ENCODE measurements at regions not wholly inside any gene's neighbourhood (a gene's known extent, or its start where the extent isn't known, plus 50 kb on each side); places are given as distances from the start of the nearest gene placed in this dataset.

GRCh38 chr5:20340126-20340525 is 352.1 kb upstream of the CDH18 start:
- Histone ChIP-seq H3K27ac (ENCODE audit: low read depth, low read length) (no peak overlapping the region), H3K4me3 (ENCODE audit: low read depth, low read length) (no peak overlapping the region), H3K9me3 (ENCODE audit: control insufficient read depth, insufficient read depth, low read length) (no peaks in the 10 kb centered on the region), H3K27me3 (ENCODE audit: control insufficient read depth, insufficient read depth, low read length) (no peaks in the 10 kb centered on the region)
- ChIA-PET CTCF (no interaction called here), POLR2A (no interaction called here)
- TF ChIP-seq CTCF (IDR thresholded peaks at IDR 0.05; ENCODE audit: low read depth, low read length) = no peak
- DNase-seq (ENCODE audit: low read depth, low spot score) = no peak

- no peak overlapping the region for H3K27ac ChIP-seq (ENCODE audit: low read depth, low read length)
- CTCF ChIA-PET = interaction anchor here (0.6 kb wide), 1 partner anchor 158 kb away, joined by 3 read pairs; no protein-coding TSS in a partner anchor
- H3K4me3 ChIP-seq (ENCODE audit: low read depth, low read length) = no peak overlapping the region
- DNase-seq (ENCODE audit: low read depth, low spot score) = no peak
- peak; percentile 19; the same call in 1 of the 2 replicates for TF ChIP-seq CTCF (IDR thresholded peaks at IDR 0.05; ENCODE audit: low read depth, low read length)
- POLR2A ChIA-PET = interaction anchor here (0.6 kb wide), 1 partner anchor 47 kb away, joined by 4 read pairs; no protein-coding TSS in a partner anchor
- no peaks in the 10 kb centered on the region for H3K9me3 ChIP-seq (ENCODE audit: control insufficient read depth, insufficient read depth, low read length)
- no peaks in the 10 kb centered on the region for H3K27me3 ChIP-seq (ENCODE audit: control insufficient read depth, insufficient read depth, low read length)
Measured at GRCh38 chr5:20335978-20336377, 348.0 kb upstream of the CDH18 start.

GRCh38 chr5:20331826-20332225 is 343.8 kb upstream of the CDH18 start:
- no peak for TF ChIP-seq CTCF (IDR thresholded peaks at IDR 0.05; ENCODE audit: low read depth, low read length)
- Histone ChIP-seq H3K9me3 (ENCODE audit: control insufficient read depth, insufficient read depth, low read length) (no peaks in the 10 kb centered on the region), H3K27me3 (ENCODE audit: control insufficient read depth, insufficient read depth, low read length) (no peaks in the 10 kb centered on the region), H3K27ac (ENCODE audit: low read depth, low read length) (no peak overlapping the region), H3K4me3 (ENCODE audit: low read depth, low read length) (no peak overlapping the region)
- CTCF ChIA-PET = no interaction called here
- POLR2A ChIA-PET = no interaction called here
- DNase-seq (ENCODE audit: low read depth, low spot score) = no peak

- no peaks in the 10 kb centered on the region for H3K9me3 ChIP-seq (ENCODE audit: control insufficient read depth, insufficient read depth, low read length)
- H3K27ac ChIP-seq (ENCODE audit: low read depth, low read length) = no peak overlapping the region
- H3K27me3 ChIP-seq (ENCODE audit: control insufficient read depth, insufficient read depth, low read length) = no peaks in the 10 kb centered on the region
- H3K4me3 ChIP-seq (ENCODE audit: low read depth, low read length) = no peak overlapping the region
- no peak for TF ChIP-seq CTCF (IDR thresholded peaks at IDR 0.05; ENCODE audit: low read depth, low read length)
- ChIA-PET CTCF (interaction anchor here (0.5 kb wide), 1 partner anchor 111 kb away, joined by 3 read pairs; no protein-coding TSS in a partner anchor), POLR2A (no interaction called here)
- no peak for DNase-seq (ENCODE audit: low read depth, low spot score)
Measured at GRCh38 chr5:20323323-20323722, 335.3 kb upstream of the CDH18 start.

- DNase-seq (ENCODE audit: low read depth, low spot score) = no peak
- Histone ChIP-seq H3K27me3 (ENCODE audit: control insufficient read depth, insufficient read depth, low read length) (no peaks in the 10 kb centered on the region), H3K27ac (ENCODE audit: low read depth, low read length) (no peak overlapping the region), H3K4me3 (ENCODE audit: low read depth, low read length) (no peak overlapping the region), H3K9me3 (ENCODE audit: control insufficient read depth, insufficient read depth, low read length) (no peaks in the 10 kb centered on the region)
- POLR2A ChIA-PET = no interaction called here
- no peak for TF ChIP-seq CTCF (IDR thresholded peaks at IDR 0.05; ENCODE audit: low read depth, low read length)
- CTCF ChIA-PET = no interaction called here
Measured at GRCh38 chr5:20307391-20307790, 319.4 kb upstream of the CDH18 start.

Measured in AG04450 (cell line).